ENCODE measurements at regions not wholly inside any gene's neighbourhood (a gene's known extent, or its start where the extent isn't known, plus 50 kb on each side); places are given as distances from the start of the nearest gene placed in this dataset.

DNA sequence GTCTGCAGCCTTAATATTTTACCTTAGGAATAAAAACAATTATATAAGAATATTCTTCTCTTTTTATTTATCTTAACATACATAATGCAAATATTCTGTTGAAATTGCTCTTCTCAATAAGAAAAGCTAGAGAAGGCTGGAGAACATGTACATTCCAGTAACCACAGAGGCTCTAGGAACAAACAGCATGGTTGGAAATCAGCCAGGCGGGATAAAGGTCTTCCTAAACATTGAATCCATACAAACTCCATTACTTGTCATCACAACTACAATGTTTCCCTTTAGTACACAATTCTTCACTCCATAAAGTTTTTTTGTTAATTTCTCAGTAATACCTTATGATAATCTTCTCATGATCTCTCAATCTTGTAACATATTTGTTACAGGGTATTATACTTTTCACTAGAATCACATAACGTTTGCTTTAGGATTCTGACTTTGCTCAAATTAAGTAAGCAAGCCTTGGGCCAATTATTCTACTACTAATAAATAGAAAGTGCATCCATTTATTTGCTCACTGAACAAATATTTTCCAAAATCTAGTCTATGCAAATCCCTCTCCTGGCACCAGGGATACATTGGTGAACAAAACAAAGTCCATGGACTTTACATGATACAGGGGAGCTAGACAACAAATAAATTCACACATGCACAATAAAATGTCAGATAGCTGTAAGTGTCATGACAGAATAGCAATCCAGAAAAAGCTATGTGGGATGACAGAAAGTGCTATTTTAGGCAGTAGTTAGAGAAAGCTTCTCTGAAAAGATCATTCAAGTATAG is 237.5 kb upstream of the TMTC1 start:
- Histone ChIP-seq H3K4me3 (no peak overlapping the region), H3K36me3 (no peaks in the 10 kb centered on the region), H3K27ac (no peak overlapping the region), H3K4me1 (no peaks in the 10 kb centered on the region), H3K27me3 (no peaks in the 10 kb centered on the region), H3K9me3 (no peaks in the 10 kb centered on the region)
- intact Hi-C loops (cut with DNase I): no loop called here
- ATAC-seq (no peak), DNase-seq (no peak)
- TF ChIP-seq, protein P1, sequence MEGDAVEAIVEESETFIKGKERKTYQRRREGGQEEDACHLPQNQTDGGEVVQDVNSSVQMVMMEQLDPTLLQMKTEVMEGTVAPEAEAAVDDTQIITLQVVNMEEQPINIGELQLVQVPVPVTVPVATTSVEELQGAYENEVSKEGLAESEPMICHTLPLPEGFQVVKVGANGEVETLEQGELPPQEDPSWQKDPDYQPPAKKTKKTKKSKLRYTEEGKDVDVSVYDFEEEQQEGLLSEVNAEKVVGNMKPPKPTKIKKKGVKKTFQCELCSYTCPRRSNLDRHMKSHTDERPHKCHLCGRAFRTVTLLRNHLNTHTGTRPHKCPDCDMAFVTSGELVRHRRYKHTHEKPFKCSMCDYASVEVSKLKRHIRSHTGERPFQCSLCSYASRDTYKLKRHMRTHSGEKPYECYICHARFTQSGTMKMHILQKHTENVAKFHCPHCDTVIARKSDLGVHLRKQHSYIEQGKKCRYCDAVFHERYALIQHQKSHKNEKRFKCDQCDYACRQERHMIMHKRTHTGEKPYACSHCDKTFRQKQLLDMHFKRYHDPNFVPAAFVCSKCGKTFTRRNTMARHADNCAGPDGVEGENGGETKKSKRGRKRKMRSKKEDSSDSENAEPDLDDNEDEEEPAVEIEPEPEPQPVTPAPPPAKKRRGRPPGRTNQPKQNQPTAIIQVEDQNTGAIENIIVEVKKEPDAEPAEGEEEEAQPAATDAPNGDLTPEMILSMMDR (IDR thresholded peaks at IDR 0.05): no peak

- no peaks in the 10 kb centered on the region for H3K9me3 ChIP-seq
- DNase-seq: no peak
- intact Hi-C loops (cut with DNase I): no loop called here
- ATAC-seq: no peak
- no peak overlapping the region for H3K4me3 ChIP-seq
- TF ChIP-seq, protein P1 (IDR thresholded peaks at IDR 0.05): no peak
- no peaks in the 10 kb centered on the region for H3K4me1 ChIP-seq
- H3K27ac ChIP-seq: no peak overlapping the region
- no peaks in the 10 kb centered on the region for H3K36me3 ChIP-seq
- H3K27me3 ChIP-seq: no peaks in the 10 kb centered on the region
These were observed 235.8 kb upstream of the TMTC1 start for GRCh38 chr12:30019366-30020140.

GRCh38 chr12:30016540-30017055 is 232.9 kb upstream of the TMTC1 start:
- intact Hi-C loops (cut with DNase I): no loop called here
- Histone ChIP-seq H3K36me3 (no peaks in the 10 kb centered on the region), H3K4me3 (no peak overlapping the region), H3K27ac (no peak overlapping the region), H3K4me1 (no peaks in the 10 kb centered on the region), H3K9me3 (no peaks in the 10 kb centered on the region), H3K27me3 (no peaks in the 10 kb centered on the region)
- DNase-seq: no peak
- no peak for ATAC-seq
- TF ChIP-seq, protein P1 (IDR thresholded peaks at IDR 0.05): no peak

DNA sequence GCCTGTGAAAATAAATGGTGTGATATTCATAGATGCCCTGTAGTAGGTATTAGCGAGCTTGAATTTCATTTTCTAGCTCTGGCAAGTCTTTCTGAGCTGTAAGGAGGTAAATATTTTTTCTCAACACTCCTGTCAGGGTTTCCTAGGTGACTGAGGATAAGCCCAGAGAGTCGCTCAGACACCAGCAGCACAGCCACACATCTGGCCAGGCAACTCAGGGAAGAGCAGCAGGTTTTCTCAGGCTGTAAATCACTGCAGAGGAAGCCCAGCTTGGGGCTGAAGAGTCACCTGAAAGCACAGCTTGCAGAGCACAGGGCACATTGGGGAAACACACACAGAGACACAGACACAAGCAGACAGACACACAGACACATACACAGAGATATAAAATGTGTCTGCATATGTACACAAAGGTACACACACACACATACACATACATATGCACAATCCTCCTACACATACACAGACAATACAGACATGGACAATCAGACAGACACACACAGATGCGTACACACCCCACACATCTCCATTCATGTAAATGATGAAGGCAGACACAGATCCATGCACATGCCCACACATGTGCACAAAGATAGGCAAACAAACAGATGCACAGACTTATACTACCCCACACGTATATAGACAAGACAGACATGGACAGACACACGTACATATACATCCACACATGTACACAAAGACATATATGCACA is 232.0 kb upstream of the TMTC1 start:
- DNase-seq: no peak
- H3K27me3 ChIP-seq: no peaks in the 10 kb centered on the region
- H3K36me3 ChIP-seq: no peaks in the 10 kb centered on the region
- H3K4me3 ChIP-seq: no peak overlapping the region
- H3K9me3 ChIP-seq: no peaks in the 10 kb centered on the region
- H3K27ac ChIP-seq: no peak overlapping the region
- H3K4me1 ChIP-seq: no peaks in the 10 kb centered on the region
- no peak for ATAC-seq
- TF ChIP-seq, protein P1 (IDR thresholded peaks at IDR 0.05): no peak
- intact Hi-C loops (cut with DNase I): no loop called here

DNA sequence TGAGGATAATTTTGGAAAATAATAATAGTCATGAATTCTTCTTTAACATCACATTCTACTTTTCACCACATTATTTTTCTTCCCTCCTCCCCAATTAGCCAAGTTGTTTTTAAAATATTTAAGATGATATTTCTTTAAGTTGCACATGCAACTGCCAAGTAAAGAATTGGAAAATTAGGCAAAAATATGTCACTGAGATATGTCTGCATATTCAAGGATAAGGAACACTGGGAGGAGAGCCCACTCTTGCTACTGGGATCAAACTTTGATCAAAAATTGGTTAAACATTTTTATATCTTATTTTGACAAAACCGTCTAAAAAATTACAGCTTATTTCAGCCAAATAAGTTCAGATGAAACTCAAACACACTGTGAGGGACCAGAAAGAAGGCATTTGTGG is 231.2 kb upstream of the TMTC1 start:
- no peaks in the 10 kb centered on the region for H3K36me3 ChIP-seq
- H3K9me3 ChIP-seq: no peaks in the 10 kb centered on the region
- H3K27ac ChIP-seq: no peak overlapping the region
- no peaks in the 10 kb centered on the region for H3K27me3 ChIP-seq
- no peaks in the 10 kb centered on the region for H3K4me1 ChIP-seq
- intact Hi-C loops (cut with DNase I): no loop called here
- TF ChIP-seq, protein P1 (IDR thresholded peaks at IDR 0.05): no peak
- H3K4me3 ChIP-seq: no peak overlapping the region
- DNase-seq (no peak), ATAC-seq (no peak)
